ENCODE measurements at regions not wholly inside any gene's neighbourhood (a gene's known extent, or its start where the extent isn't known, plus 50 kb on each side); places are given as distances from the start of the nearest gene placed in this dataset.
A peak's percentile ranks its signal among the peaks of the same experiment; 100 is the strongest.

GRCh38 chr13:80563439-80563838, 222.5 kb upstream of the SPRY2 start:
- no peak overlapping the region for H3K4me3 ChIP-seq (ENCODE audit: control extremely low read depth in 1 of 5, extremely low read depth in 1 of 5, insufficient read depth in 1 of 5, low read depth in 2 of 5, low read length in 4 of 5)
- H3K27me3 ChIP-seq (replicated peaks in 1 of 4; ENCODE audit: control extremely low read depth in 1 of 4, control insufficient read depth in 3 of 4, insufficient read depth in 4 of 4, low read length in 3 of 4): no peaks in the 10 kb centered on the region
- CTCF ChIA-PET: no interaction called here
- no peak overlapping the region for H3K4me2 ChIP-seq (replicated peaks; ENCODE audit: low read depth, low read length, poor library complexity, severe bottlenecking)
- intact Hi-C loops (cut with micrococcal nuclease): no loop called here
- no peak overlapping the region for H3K27ac ChIP-seq (ENCODE audit: low read length in 2 of 2)
- Mint-ChIP-seq H3K4me3 (no peak overlapping the region), H3K27ac (no peak overlapping the region), H3K9me3 (ENCODE audit: insufficient read depth) (no peaks in the 10 kb centered on the region), H3K27me3 (no peaks in the 10 kb centered on the region), H3K4me1 (no peaks in the 10 kb centered on the region)
- no peaks in the 10 kb centered on the region for H3K79me2 ChIP-seq (ENCODE audit: control insufficient read depth, insufficient read depth, low read length)
- H2AFZ ChIP-seq (ENCODE audit: insufficient read depth, low read depth, low read length, poor library complexity, severe bottlenecking): peak overlapping the region; percentile 9
- no peak for DNase-seq
- ATAC-seq (ENCODE audit: low read depth): no peak
- WGBS (ENCODE audit: insufficient coverage): 95% methylated on average over 3 of the region's 4 CpGs
- H3K4me1 ChIP-seq (ENCODE audit: control insufficient read depth in 2 of 2, insufficient read depth in 2 of 2, low read length in 2 of 2): no peaks in the 10 kb centered on the region
- TF ChIP-seq CTCF (IDR thresholded peaks at IDR 0.05) (no peak), EZH2 (IDR thresholded peaks at IDR 0.05; ENCODE audit: borderline replicate concordance, insufficient read depth, low read depth, low read length, poor library complexity, severe bottlenecking) (no peak)
- H4K20me1 ChIP-seq (ENCODE audit: control insufficient read depth, insufficient read depth, low read length, poor library complexity, severe bottlenecking): no peaks in the 10 kb centered on the region
- no peak overlapping the region for H3K9ac ChIP-seq (ENCODE audit: low read length)
- H3K9me3 ChIP-seq (ENCODE audit: control extremely low read depth in 1 of 3, control insufficient read depth in 2 of 3, insufficient read depth in 1 of 3, low read length in 2 of 3): peaks cover 0 to 1% (median 0%) of the 10 kb centered on the region in 3 donors
- POLR2A ChIA-PET: no interaction called here
- H3K36me3 ChIP-seq (replicated peaks in 1 of 2; ENCODE audit: control extremely low read depth in 1 of 2, control insufficient read depth in 1 of 2, extremely low read depth in 1 of 2, insufficient read depth in 2 of 2, low read length in 1 of 2): no peaks in the 10 kb centered on the region

GRCh38 chr13:80562433-80563156, 221.7 kb upstream of the SPRY2 start:
- no peak overlapping the region for H3K4me3 Mint-ChIP-seq
- no peaks in the 10 kb centered on the region for H3K9me3 Mint-ChIP-seq (ENCODE audit: insufficient read depth)
- 0% methylated on average over 2 of the region's 4 CpGs for WGBS (ENCODE audit: insufficient coverage)
- POLR2A ChIA-PET: no interaction called here
- no peak overlapping the region for H3K27ac ChIP-seq (ENCODE audit: low read length in 2 of 2)
- H3K27ac Mint-ChIP-seq: no peak overlapping the region
- ATAC-seq (ENCODE audit: low read depth) (no peak), DNase-seq (no peak)
- intact Hi-C loops (cut with micrococcal nuclease): no loop called here
- H3K4me1 ChIP-seq (ENCODE audit: control insufficient read depth in 2 of 2, insufficient read depth in 2 of 2, low read length in 2 of 2): no peaks in the 10 kb centered on the region
- H3K27me3 ChIP-seq (replicated peaks in 1 of 4; ENCODE audit: control extremely low read depth in 1 of 4, control insufficient read depth in 3 of 4, insufficient read depth in 4 of 4, low read length in 3 of 4): no peaks in the 10 kb centered on the region
- no peaks in the 10 kb centered on the region for H3K27me3 Mint-ChIP-seq
- no peak overlapping the region for H3K4me2 ChIP-seq (replicated peaks; ENCODE audit: low read depth, low read length, poor library complexity, severe bottlenecking)
- peak overlapping the region; percentile 41 for H2AFZ ChIP-seq (ENCODE audit: insufficient read depth, low read depth, low read length, poor library complexity, severe bottlenecking)
- TF ChIP-seq CTCF (IDR thresholded peaks at IDR 0.05) (no peak), EZH2 (IDR thresholded peaks at IDR 0.05; ENCODE audit: borderline replicate concordance, insufficient read depth, low read depth, low read length, poor library complexity, severe bottlenecking) (no peak)
- CTCF ChIA-PET: no interaction called here
- no peaks in the 10 kb centered on the region for H3K4me1 Mint-ChIP-seq
- no peaks in the 10 kb centered on the region for H3K36me3 ChIP-seq (replicated peaks in 1 of 2; ENCODE audit: control extremely low read depth in 1 of 2, control insufficient read depth in 1 of 2, extremely low read depth in 1 of 2, insufficient read depth in 2 of 2, low read length in 1 of 2)
- H3K9me3 ChIP-seq (ENCODE audit: control extremely low read depth in 1 of 3, control insufficient read depth in 2 of 3, insufficient read depth in 1 of 3, low read length in 2 of 3): no peaks in the 10 kb centered on the region
- no peak overlapping the region for H3K9ac ChIP-seq (ENCODE audit: low read length)
- no peaks in the 10 kb centered on the region for H4K20me1 ChIP-seq (ENCODE audit: control insufficient read depth, insufficient read depth, low read length, poor library complexity, severe bottlenecking)
- H3K79me2 ChIP-seq (ENCODE audit: control insufficient read depth, insufficient read depth, low read length): no peaks in the 10 kb centered on the region
- no peak overlapping the region for H3K4me3 ChIP-seq (ENCODE audit: control extremely low read depth in 1 of 5, extremely low read depth in 1 of 5, insufficient read depth in 1 of 5, low read depth in 2 of 5, low read length in 4 of 5)
